ENCODE measurements at regions not wholly inside any gene's neighbourhood (a gene's known extent, or its start where the extent isn't known, plus 50 kb on each side); places are given as distances from the start of the nearest gene placed in this dataset.

GRCh38 chr13:82627183-82627582 lies 1255.1 kb downstream of the SLITRK1 start:
- Histone ChIP-seq H3K27me3 (replicated peaks in 1 of 2; ENCODE audit: control insufficient read depth in 2 of 2, insufficient read depth in 2 of 2, low read length in 1 of 2) (no peaks in the 10 kb centered on the region), H3K4me1 (ENCODE audit: control insufficient read depth, insufficient read depth, low read length) (no peaks in the 10 kb centered on the region), H3K36me3 (ENCODE audit: control insufficient read depth in 2 of 2, insufficient read depth in 2 of 2, low read length in 1 of 2) (no peaks in the 10 kb centered on the region), H3K9me3 (replicated peaks; ENCODE audit: control insufficient read depth, insufficient read depth, low read length) (no peaks in the 10 kb centered on the region), H3K9ac (ENCODE audit: control insufficient read depth, insufficient read depth, low read length) (no peak overlapping the region), H3K79me2 (ENCODE audit: control insufficient read depth, insufficient read depth, low read length) (no peaks in the 10 kb centered on the region), H3K27ac (ENCODE audit: control insufficient read depth, insufficient read depth) (no peak overlapping the region), H2AFZ (ENCODE audit: control insufficient read depth, low read depth, low read length) (no peak overlapping the region), H4K20me1 (ENCODE audit: control insufficient read depth, insufficient read depth) (no peaks in the 10 kb centered on the region), H3K4me3 (no peak overlapping the region), H3K4me2 (ENCODE audit: control insufficient read depth, insufficient read depth) (no peak overlapping the region)
- ChIA-PET POLR2A (no interaction called here), SMC1A (ENCODE audit: uncharacterized antibody, unreplicated experiment) (no interaction called here), RAD21 (ENCODE audit: unreplicated experiment) (no interaction called here), CTCF (no interaction called here)
- WGBS (ENCODE audit: insufficient coverage, insufficient replicate concordance, low lambda C conversion rate, missing lambda C conversion rate) = 6% methylated on average over 1 of the region's 1 CpG
- no TSS peak for BruUV-seq (replicated peaks)
- no peak for ATAC-seq
- no peak for DNase-seq (ENCODE audit: low read depth, low spot score)
- in situ Hi-C loops (cut with MboI) (no loop called here), intact Hi-C loops (cut with micrococcal nuclease; ENCODE audit: unreplicated experiment) (no loop called here)
- FAIRE-seq = no peak
- TF ChIP-seq RAD51 (IDR thresholded peaks at IDR 0.05) (no peak), MYB (IDR thresholded peaks at IDR 0.05; ENCODE audit: borderline replicate concordance, low read depth, low read length) (no peak), CTCF (IDR thresholded peaks at IDR 0.05 in 2 of 3, conservative IDR thresholded peaks at IDR 0.05 in 1 of 3; ENCODE audit: control insufficient read depth in 2 of 3, extremely low read depth in 1 of 3, insufficient read depth in 1 of 3, low read depth in 3 of 3, low read length in 3 of 3) (no peak), SMAD5 (IDR thresholded peaks at IDR 0.05; ENCODE audit: low read depth) (no peak), BCL3 (IDR thresholded peaks at IDR 0.05; ENCODE audit: borderline replicate concordance, insufficient read depth, low read depth, low read length, poor library complexity, severe bottlenecking) (no peak), CEBPZ (IDR thresholded peaks at IDR 0.05; ENCODE audit: low read depth, low read length) (no peak), RB1 (IDR thresholded peaks at IDR 0.05; ENCODE audit: borderline replicate concordance) (no peak), ZNF207 (IDR thresholded peaks at IDR 0.05; ENCODE audit: borderline replicate concordance) (no peak), SMC3 (IDR thresholded peaks at IDR 0.05; ENCODE audit: borderline replicate concordance, low read length) (no peak), POLR2A (IDR thresholded peaks at IDR 0.05; ENCODE audit: low read depth, low read length) (no peak), RELB (IDR thresholded peaks at IDR 0.05; ENCODE audit: low read depth) (no peak), IRF5 (IDR thresholded peaks at IDR 0.05; ENCODE audit: borderline replicate concordance) (no peak)

All from GM12878 (cell line).